H9 (cell line): ENCODE measurements at regions not wholly inside any gene's neighbourhood (a gene's known extent, or its start where the extent isn't known, plus 50 kb on each side); places are given as distances from the start of the nearest gene placed in this dataset.

Experiments used
- DNase-seq: peaks from one replicate; pipeline ENCODE4 v3.0.0-alpha.2; 2017
- H2AFZ ChIP-seq: one replicate; pipeline ENCODE4 v1.6.1; 2013; ENCODE audit warnings: mild to moderate bottlenecking, low read length, control low read depth, moderate library complexity
- H2AK5ac ChIP-seq: 2 replicates; pipeline ENCODE4 v1.6.1; 2013; ENCODE audit warnings: low read length, control low read depth, mixed read lengths; ENCODE audit not compliant: insufficient read length
- H2BK120ac ChIP-seq: one replicate; pipeline ENCODE4 v1.6.1; 2013; ENCODE audit warnings: low read depth, mild to moderate bottlenecking, low read length, control low read depth, inconsistent platforms; ENCODE audit not compliant: poor library complexity, severe bottlenecking
- H2BK12ac ChIP-seq: 2 replicates; pipeline ENCODE4 v1.6.1; 2013; ENCODE audit warnings: low read length, control low read depth, mixed read lengths, low read depth; ENCODE audit not compliant: insufficient read length
- H2BK15ac ChIP-seq: 2 replicates; pipeline ENCODE4 v1.6.1; 2013; ENCODE audit warnings: low read depth, low read length, control low read depth
- H2BK20ac ChIP-seq: one replicate; pipeline ENCODE4 v1.6.1; 2013; ENCODE audit warnings: low read depth, mild to moderate bottlenecking, low read length, control low read depth, inconsistent platforms; ENCODE audit not compliant: poor library complexity, severe bottlenecking
- H2BK5ac ChIP-seq: 2 replicates; pipeline ENCODE4 v1.6.1; 2013; ENCODE audit warnings: low read length, control low read depth, mixed read lengths; ENCODE audit not compliant: insufficient read length
- H3K14ac ChIP-seq: 2 replicates; pipeline ENCODE4 v1.6.1; 2013; ENCODE audit warnings: low read length, control low read depth; ENCODE audit not compliant: insufficient read depth
- H3K18ac ChIP-seq: 2 replicates; pipeline ENCODE4 v1.6.1; 2013; ENCODE audit warnings: low read depth, mild to moderate bottlenecking, mixed read lengths, low read length, control low read depth; ENCODE audit not compliant: insufficient read length
- H3K23ac ChIP-seq: 2 replicates; pipeline ENCODE4 v1.6.1; 2013; ENCODE audit warnings: low read length, control low read depth, mixed read lengths, low read depth; ENCODE audit not compliant: insufficient read length
- H3K23me2 ChIP-seq: 2 replicates; pipeline ENCODE4 v1.6.1; 2013; ENCODE audit warnings: low read depth, mild to moderate bottlenecking, mixed read lengths, low read length, control low read depth; ENCODE audit not compliant: insufficient read length, poor library complexity, severe bottlenecking
- H3K27ac ChIP-seq: 2 replicates; pipeline ENCODE4 v1.5.1; 2013; ENCODE audit warnings: low read length, control low read depth, mixed read lengths, low read depth; ENCODE audit not compliant: insufficient read length
- H3K27me3 ChIP-seq: 2 replicates; pipeline ENCODE4 v1.6.1; 2013; ENCODE audit warnings: low read length, control low read depth, inconsistent platforms; ENCODE audit not compliant: insufficient read depth
- H3K4ac ChIP-seq: 2 replicates; pipeline ENCODE4 v1.6.1; 2013; ENCODE audit warnings: low read depth, mild to moderate bottlenecking, control low read depth, inconsistent platforms, low read length, moderate library complexity
- H3K4me1 ChIP-seq: 2 replicates; pipeline ENCODE4 v1.6.1; 2013; ENCODE audit warnings: low read length, control low read depth, inconsistent platforms; ENCODE audit not compliant: insufficient read depth
- H3K4me2 ChIP-seq: 2 replicates; pipeline ENCODE4 v1.6.1; 2013; ENCODE audit warnings: low read length, control low read depth, mixed read lengths; ENCODE audit not compliant: insufficient read length, insufficient read depth
- H3K56ac ChIP-seq: 2 replicates; pipeline ENCODE4 v1.6.1; 2013; ENCODE audit warnings: low read depth, mild to moderate bottlenecking, mixed read lengths, low read length, control low read depth; ENCODE audit not compliant: insufficient read length
- H3K79me1 ChIP-seq: 2 replicates; pipeline ENCODE4 v1.6.1; 2013; ENCODE audit warnings: low read depth, mild to moderate bottlenecking, moderate library complexity, low read length, control low read depth, inconsistent platforms; ENCODE audit not compliant: insufficient read depth, poor library complexity, severe bottlenecking
- H3K79me2 ChIP-seq: 2 replicates; pipeline ENCODE4 v1.6.1; 2013; ENCODE audit warnings: low read length, control low read depth, inconsistent platforms; ENCODE audit not compliant: insufficient read depth
- H3K9ac ChIP-seq: 2 replicates; pipeline ENCODE4 v1.6.1; 2013; ENCODE audit warnings: low read length, control low read depth, mixed read lengths; ENCODE audit not compliant: insufficient read length; ENCODE audit errors: extremely low read depth
- H3K9me3 ChIP-seq: one replicate; pipeline ENCODE4 v1.6.1; 2013; ENCODE audit warnings: low read depth, low read length, inconsistent platforms; ENCODE audit not compliant: control insufficient read depth
- H3T11ph ChIP-seq: one replicate; pipeline ENCODE4 v1.6.1; 2013; ENCODE audit warnings: mild to moderate bottlenecking, low read length, control low read depth, inconsistent platforms
- H4K20me1 ChIP-seq: one replicate; pipeline ENCODE4 v1.6.1; 2013; ENCODE audit not compliant: control insufficient read depth, insufficient read length, insufficient read depth
- H4K5ac ChIP-seq: 2 replicates; pipeline ENCODE4 v1.6.1; 2013; ENCODE audit warnings: low read depth, mild to moderate bottlenecking, mixed read lengths, low read length, control low read depth; ENCODE audit not compliant: insufficient read length
- H4K8ac ChIP-seq: replicated peaks from 2 replicates; pipeline ENCODE4 v1.6.1; 2013; ENCODE audit warnings: low read length, control low read depth, mixed read lengths, low read depth; ENCODE audit not compliant: insufficient read length
- H4K91ac ChIP-seq: 2 replicates; pipeline ENCODE4 v1.6.1; 2013; ENCODE audit warnings: low read depth, mild to moderate bottlenecking, moderate library complexity, mixed read lengths, low read length, control low read depth; ENCODE audit not compliant: insufficient read length
- H3K27ac Mint-ChIP-seq, 3 experiments: 2 replicates in 2 of 3; 3 replicates in 1 of 3; pipeline ENCODE4 v1.8.0; 2020 to 2021; ENCODE audit warnings: mixed read lengths in 3 of 3, mild to moderate bottlenecking in 1 of 3, moderate library complexity in 1 of 3
- H3K27me3 Mint-ChIP-seq: 2 replicates; pipeline ENCODE4 v1.8.0; 2021; ENCODE audit warnings: low read depth, mild to moderate bottlenecking, moderate library complexity, mixed read lengths
- H3K36me3 Mint-ChIP-seq, 3 experiments: 2 replicates in 2 of 3; 3 replicates in 1 of 3; pipeline ENCODE4 v1.8.0; 2020 to 2021; ENCODE audit warnings: low read depth in 3 of 3, mixed read lengths in 3 of 3; ENCODE audit not compliant: insufficient read depth in 1 of 3
- H3K4me1 Mint-ChIP-seq, 2 experiments: 2 replicates each; pipeline ENCODE4 v1.8.0; 2020; ENCODE audit warnings: mixed read lengths in 2 of 2
- H3K4me3 Mint-ChIP-seq, 2 experiments: 2 replicates in 1 of 2; 3 replicates in 1 of 2; pipeline ENCODE4 v1.8.0; 2020 to 2021; ENCODE audit warnings: mild to moderate bottlenecking in 2 of 2, mixed read lengths in 2 of 2, moderate library complexity in 1 of 2
- H3K9me3 Mint-ChIP-seq, 2 experiments: 2 replicates in 1 of 2; 3 replicates in 1 of 2; pipeline ENCODE4 v1.8.0; 2020; ENCODE audit warnings: mild to moderate bottlenecking in 2 of 2, mixed read lengths in 2 of 2, moderate library complexity in 1 of 2
- WGBS: extraction: QIAGEN DNeasy Blood & Tissue Kit; methylation state at CpG from one replicate; pipeline ENCODE4 v1.1.7; 2013; ENCODE audit warnings: missing lambda C conversion rate, low lambda C conversion rate, mixed read lengths; ENCODE audit not compliant: insufficient read length; ENCODE audit errors: extremely low coverage; 5-methylcytosine and 5-hydroxymethylcytosine counted together
- TF ChIP-seq, protein P1 (sequence below): fragments of 200-600 bp; sonication (generic); conservative IDR thresholded peaks from 3 replicates; pipeline ENCODE4 v1.8.0; 2021; ENCODE audit warnings: antibody characterized with exemption, mild to moderate bottlenecking

DNA sequence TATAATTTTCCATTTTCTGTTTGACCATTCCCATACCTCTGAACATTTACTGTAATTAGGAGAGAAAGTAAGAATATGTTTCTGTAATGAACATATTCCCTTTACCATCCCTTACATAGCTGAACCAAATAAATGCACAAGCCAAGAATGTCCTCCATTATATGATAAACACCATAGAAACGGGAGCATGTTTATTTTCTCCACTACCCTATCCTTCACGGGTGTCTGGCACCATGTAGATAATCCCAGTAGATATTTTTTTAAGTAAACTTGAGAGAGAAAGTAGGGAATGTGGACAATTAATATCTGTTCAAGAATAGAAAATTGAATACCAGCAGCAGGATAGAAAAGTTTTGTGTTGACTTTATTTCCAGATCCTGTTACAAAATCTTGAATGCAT lies 928.4 kb downstream of the EFNB2 start:
- Histone ChIP-seq H3K14ac (no peak overlapping the region), H3K79me2 (no peaks in the 10 kb centered on the region), H3K9me3 (no peaks in the 10 kb centered on the region), H3K4me2 (no peak overlapping the region), H2BK5ac (no peak overlapping the region), H3K23me2 (no peaks in the 10 kb centered on the region), H3T11ph (no peak overlapping the region), H3K79me1 (no peaks in the 10 kb centered on the region), H3K4me1 (peaks cover 3% of the 10 kb centered on the region; the same call in 1 of the 2 replicates), H4K5ac (no peak overlapping the region), H3K23ac (no peak overlapping the region), H2BK120ac (no peak overlapping the region), H3K4ac (no peak overlapping the region), H2BK20ac (no peak overlapping the region), H3K56ac (no peak overlapping the region), H3K27ac (no peak overlapping the region), H2BK12ac (no peak overlapping the region), H3K27me3 (no peaks in the 10 kb centered on the region), H2AFZ (no peak overlapping the region), H2BK15ac (no peak overlapping the region), H2AK5ac (no peak overlapping the region), H3K9ac (no peak overlapping the region), H4K8ac (no peak overlapping the region), H4K91ac (no peak overlapping the region), H4K20me1 (no peaks in the 10 kb centered on the region), H3K18ac (no peak overlapping the region)
- H3K4me1 Mint-ChIP-seq = peaks cover 13 to 20% of the 10 kb centered on the region in 2 experiments
- no peaks in the 10 kb centered on the region for H3K9me3 Mint-ChIP-seq
- no CpG with 5 or more reads among the region's 2 CpGs for whole genome bisulfite sequencing
- no peak overlapping the region for H3K27ac Mint-ChIP-seq
- TF ChIP-seq, protein P1, sequence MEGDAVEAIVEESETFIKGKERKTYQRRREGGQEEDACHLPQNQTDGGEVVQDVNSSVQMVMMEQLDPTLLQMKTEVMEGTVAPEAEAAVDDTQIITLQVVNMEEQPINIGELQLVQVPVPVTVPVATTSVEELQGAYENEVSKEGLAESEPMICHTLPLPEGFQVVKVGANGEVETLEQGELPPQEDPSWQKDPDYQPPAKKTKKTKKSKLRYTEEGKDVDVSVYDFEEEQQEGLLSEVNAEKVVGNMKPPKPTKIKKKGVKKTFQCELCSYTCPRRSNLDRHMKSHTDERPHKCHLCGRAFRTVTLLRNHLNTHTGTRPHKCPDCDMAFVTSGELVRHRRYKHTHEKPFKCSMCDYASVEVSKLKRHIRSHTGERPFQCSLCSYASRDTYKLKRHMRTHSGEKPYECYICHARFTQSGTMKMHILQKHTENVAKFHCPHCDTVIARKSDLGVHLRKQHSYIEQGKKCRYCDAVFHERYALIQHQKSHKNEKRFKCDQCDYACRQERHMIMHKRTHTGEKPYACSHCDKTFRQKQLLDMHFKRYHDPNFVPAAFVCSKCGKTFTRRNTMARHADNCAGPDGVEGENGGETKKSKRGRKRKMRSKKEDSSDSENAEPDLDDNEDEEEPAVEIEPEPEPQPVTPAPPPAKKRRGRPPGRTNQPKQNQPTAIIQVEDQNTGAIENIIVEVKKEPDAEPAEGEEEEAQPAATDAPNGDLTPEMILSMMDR = no peak
- no peaks in the 10 kb centered on the region for H3K27me3 Mint-ChIP-seq
- no peak for DNase-seq
- H3K4me3 Mint-ChIP-seq = no peak overlapping the region
- H3K36me3 Mint-ChIP-seq = no peaks in the 10 kb centered on the region
